NCI-H1930 (cell line): ENCODE measurements at regions not wholly inside any gene's neighbourhood (a gene's known extent, or its start where the extent isn't known, plus 50 kb on each side); places are given as distances from the start of the nearest gene placed in this dataset.
"Not testable (repeated sequence)": the region's sequence is repeated elsewhere in the genome, so short reads cannot be mapped to it uniquely, and the experiment has no call there.

Experiments
- DNase-seq, 2 experiments: peaks; one replicate each; lab custom pipeline; 2025; lab: John Stamatoyannopoulos, UW

DNA sequence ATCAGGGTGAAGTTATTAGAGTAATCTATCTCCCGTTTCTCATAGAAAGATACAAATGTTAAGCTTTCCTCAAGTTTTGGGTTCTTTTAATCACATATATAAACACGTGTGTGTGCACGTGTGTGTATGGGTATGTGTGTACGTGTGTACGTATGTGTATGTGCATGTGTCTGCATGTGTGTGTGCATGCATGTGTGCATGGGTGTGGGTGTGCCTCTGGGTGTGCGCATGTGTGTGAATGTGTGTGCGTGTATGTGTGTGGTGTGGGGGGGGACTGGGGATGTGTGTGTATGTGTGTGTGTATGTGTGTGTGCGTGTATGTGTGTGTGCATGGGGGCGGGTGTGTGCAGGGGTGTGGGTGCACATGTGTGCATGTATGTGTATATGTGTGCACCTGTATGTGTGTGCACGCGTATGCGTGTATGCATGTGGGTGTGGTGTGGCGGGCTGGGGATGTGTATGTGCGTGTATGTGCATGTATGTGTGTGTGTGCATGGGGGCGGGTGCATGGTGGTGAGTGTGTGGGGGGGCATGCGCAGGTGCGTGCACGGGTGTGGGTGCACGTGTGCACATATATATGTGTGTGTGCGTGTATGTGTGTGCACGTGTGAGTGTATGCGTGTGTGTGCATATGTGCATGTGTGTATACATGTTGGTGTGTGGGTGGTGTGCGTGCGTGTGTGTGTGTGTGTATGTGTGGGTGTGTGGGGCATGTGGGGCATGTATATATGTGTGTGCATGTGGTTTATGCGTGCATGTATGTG, 304.0 kb downstream of the MBD2 start:
- DNase-seq, result no peak

- no peak for DNase-seq
These were observed 306.4 kb downstream of the MBD2 start for GRCh38 chr18:53918091-53918490.

GRCh38 chr18:53911200-53911599, 313.3 kb downstream of the MBD2 start:
- no peak for DNase-seq

- DNase-seq, result no peak
These were observed 314.8 kb downstream of the MBD2 start for GRCh38 chr18:53909668-53910067.

DNA sequence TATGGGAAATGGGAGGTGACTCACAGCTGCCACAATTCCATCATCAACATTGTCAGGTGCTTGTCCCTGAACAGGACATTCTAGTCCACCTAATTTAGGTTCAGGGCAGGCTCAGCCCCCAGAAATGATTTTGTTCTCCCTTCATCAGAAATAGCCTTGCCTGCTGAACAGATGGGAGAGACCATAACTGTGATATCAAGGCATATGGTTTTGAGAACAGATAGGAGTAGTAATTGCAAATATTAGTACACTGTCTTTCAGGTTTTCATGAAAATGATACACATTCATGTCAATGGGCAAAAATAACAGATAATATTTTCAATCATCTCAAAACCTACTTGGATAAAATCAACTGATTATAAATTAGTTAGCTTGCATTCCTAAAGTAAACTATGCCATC, 316.5 kb downstream of the MBD2 start:
- DNase-seq, result no peak

- no peak for DNase-seq
These were observed 317.8 kb downstream of the MBD2 start for GRCh38 chr18:53906681-53907080.

DNA sequence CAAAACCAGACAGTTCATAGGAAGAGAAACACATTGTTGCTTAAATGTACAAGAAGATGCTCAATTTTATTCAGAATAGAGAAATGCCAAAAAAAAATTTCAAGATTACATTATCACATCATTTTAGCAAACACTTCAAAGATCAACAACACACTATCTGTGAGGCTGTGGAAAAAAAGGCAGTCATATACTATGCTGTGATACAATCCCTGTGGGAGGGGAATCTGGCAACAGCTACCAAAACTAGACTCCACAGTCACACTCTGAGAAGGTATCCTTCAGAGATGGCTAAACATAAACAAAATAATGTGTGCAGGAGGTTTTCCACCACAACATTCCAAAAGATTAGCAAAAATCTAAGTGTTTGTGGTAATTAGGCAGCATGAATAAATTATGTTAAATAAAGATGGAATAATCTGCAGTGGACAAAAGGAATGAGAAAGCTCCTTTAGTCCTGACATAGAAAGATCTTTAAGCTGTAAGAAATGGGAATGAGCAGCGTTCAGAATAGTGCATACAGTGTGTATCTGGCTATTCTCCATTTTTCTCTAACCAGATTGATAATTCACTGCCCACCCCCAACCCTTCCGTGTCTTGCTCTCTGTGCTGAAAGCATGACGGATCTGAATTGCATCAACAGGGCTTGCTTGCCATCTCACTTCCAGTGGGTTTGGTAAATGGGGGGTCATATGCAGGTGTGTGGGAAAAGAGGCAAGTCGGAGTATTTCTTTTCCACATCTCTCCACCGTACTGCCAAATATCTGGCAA, 329.6 kb downstream of the MBD2 start:
- DNase-seq, result no peak

- DNase-seq, result no peak
These were observed 337.0 kb downstream of the MBD2 start for GRCh38 chr18:53887447-53887846.

DNA sequence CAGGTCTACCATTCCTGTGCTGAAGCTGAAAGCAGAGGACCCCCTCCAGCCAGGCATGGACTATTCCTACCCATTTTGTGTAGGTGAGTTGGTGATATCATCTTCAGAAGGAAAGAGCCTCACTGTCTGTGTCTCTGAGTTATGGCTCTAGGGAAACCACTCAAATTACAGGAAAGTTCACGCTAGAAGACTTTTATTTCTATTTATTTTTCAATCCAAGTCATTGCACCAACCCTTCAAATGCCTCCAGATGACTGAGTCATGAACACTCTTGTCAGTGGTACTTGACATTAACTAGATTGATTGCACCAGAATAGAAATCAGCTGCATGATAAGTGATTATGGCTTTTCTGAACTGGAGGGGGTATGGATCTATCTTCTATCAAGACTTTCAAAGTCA, 338.4 kb downstream of the MBD2 start:
- DNase-seq, result no peak

DNA sequence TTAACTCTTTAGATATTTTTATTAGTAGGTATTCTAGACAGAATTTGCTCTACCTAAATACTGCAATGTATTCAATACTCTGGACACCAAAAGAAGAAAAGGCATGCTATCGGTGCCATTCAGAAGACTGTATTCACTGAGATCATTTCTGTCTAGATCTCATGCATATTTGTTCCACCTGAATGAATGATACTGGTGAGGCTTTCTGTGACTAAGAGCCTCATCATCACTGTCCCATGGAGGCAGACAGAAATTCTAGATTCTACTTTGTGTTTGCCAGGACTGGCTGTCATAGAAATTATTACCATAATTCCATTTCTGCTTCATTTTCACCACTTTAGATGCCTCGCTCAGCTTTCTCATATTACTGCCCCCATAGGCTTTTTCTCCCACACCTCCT, 340.7 kb downstream of the MBD2 start:
- DNase-seq, result no peak

DNA sequence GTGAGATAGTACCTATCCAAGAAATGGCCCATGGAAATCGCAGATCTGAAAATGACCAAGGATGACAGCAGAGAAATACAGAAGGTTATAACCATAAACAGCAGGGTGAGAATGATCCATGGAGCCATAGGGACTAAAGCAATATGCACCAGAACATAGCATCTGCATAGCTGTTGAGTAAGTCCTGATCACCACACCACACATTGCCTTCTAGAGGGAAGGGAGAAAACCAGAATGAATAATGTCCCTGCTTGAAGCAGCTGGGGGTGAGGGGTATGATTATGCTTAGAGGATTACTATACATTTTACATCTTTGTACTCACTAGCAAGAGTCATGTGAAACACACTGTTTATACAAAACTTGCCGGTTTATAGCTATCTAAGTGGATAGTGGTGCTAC, 350.4 kb downstream of the MBD2 start:
- no peak for DNase-seq

GRCh38 chr18:53864770-53865169, 359.7 kb downstream of the MBD2 start:
- DNase-seq, result peak in 1 of 2 experiments; percentile 3

GRCh38 chr18:53862921-53863320, 361.5 kb downstream of the MBD2 start:
- DNase-seq, result no peak

- DNase-seq, result no peak
These were observed 363.3 kb downstream of the MBD2 start for GRCh38 chr18:53861185-53861584.

DNA sequence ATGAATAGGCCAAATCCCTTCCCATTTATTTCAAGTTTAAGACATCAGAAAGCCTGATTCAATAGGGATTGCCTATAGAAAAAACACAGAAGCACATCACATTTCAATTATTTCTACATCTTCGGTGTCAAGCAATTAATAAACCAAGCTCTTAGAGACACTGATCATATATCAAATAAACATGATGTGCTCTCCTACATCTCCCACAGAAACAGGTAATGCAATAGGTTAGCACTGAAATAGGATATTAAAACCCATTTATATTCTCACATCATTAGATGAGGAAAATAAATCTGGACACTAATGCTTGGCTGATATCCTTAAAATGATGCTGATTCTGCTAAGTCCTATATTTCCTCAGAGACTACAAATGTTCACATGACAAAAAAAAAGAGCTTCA, 364.7 kb downstream of the MBD2 start:
- no peak for DNase-seq

DNA sequence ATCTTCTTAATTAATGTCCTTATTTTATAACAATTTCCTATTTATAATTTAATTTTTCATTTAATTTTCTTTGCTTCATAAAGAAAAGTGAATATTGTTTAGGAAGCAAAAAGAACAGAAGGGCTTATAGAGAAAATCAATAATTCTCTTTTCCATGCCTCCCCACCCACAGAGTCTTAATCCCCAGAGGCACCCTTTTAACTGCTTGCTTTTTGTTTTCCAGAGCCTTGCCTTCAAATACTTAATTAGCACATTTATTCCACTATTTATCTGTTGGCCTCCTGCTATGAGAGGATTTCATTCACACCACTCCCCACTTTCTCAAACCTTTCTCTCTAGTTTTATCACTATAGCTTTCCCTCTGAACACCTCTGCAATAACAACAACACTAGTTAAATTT, 373.6 kb downstream of the MBD2 start:
- no peak for DNase-seq

DNA sequence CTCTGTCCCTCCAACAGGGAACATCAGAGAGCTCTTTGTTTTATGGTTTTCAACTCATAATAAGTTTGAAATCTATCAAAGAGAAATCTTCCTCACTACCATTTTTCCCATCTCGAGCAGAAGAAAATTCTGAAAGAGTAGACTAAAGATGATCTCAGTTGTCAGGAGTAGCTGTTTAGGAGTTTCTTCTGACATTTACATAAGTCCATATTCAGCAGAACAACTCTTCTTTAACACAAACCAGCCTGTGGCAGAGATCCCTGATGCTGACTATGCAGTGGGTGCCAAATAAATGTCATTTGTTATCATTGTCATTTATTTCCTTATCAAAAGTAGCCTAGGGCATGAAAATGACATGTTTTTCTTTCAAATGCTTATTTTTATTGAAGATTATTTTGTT, 380.7 kb downstream of the MBD2 start:
- DNase-seq, result no peak

- DNase-seq, result no peak
These were observed 381.2 kb downstream of the MBD2 start for GRCh38 chr18:53843113-53843760.

DNA sequence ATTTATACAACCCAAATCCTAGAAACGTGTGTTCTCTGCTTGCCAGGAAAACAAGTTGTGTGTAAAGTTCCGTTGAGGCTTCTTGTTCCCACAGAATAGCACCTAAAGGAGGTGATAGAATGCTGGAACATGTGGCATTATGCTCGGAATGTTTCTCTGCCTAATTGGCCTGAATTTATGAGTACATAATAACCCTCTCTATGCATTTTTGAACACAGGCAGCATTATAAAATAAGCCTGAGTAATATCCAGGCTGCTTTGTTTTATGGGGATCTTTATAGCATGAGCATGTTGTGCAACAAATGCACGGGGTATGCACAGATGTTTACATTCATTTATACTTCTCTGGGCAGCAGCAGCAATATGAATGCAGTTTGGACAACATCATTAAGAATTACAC, 385.7 kb downstream of the MBD2 start:
- DNase-seq, result no peak

GRCh38 chr18:53821141-53821540, 403.3 kb downstream of the MBD2 start:
- not testable (repeated sequence) for DNase-seq

DNA sequence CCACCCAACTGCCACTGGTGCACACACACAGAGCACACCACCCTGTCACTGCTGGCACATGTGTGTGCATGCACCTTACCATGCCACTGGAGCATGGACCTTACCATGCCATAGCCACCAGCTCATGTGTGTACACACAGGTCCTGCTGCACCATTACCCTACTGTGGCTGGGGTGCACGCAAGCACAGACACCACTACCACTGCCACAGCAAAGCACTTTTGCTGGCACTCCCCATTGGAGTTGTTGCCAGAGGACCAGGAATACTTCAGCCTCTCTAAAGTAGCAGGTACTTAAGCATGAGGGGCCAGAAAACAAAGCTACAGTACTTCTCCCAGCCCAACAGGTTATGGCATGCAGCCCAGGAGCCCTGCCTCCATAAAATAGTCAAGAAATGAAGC, 404.8 kb downstream of the MBD2 start:
- no peak for DNase-seq

- no peak for DNase-seq
These were observed 405.3 kb downstream of the MBD2 start for GRCh38 chr18:53819174-53819573.
